ENCODE measurements at regions not wholly inside any gene's neighbourhood (a gene's known extent, or its start where the extent isn't known, plus 50 kb on each side); places are given as distances from the start of the nearest gene placed in this dataset.

GRCh38 chr7:98555403-98555802 is 61.7 kb upstream of the NPTX2 start:
- no peak for TF ChIP-seq SMAD1 (CRISPR knock-in tag; IDR thresholded peaks at IDR 0.05; ENCODE audit: borderline replicate concordance, low read depth)
- no peak for TF ChIP-seq POLR2AphosphoS5 (IDR thresholded peaks at IDR 0.05; ENCODE audit: low read depth, low read length)
- TF ChIP-seq, protein P1, sequence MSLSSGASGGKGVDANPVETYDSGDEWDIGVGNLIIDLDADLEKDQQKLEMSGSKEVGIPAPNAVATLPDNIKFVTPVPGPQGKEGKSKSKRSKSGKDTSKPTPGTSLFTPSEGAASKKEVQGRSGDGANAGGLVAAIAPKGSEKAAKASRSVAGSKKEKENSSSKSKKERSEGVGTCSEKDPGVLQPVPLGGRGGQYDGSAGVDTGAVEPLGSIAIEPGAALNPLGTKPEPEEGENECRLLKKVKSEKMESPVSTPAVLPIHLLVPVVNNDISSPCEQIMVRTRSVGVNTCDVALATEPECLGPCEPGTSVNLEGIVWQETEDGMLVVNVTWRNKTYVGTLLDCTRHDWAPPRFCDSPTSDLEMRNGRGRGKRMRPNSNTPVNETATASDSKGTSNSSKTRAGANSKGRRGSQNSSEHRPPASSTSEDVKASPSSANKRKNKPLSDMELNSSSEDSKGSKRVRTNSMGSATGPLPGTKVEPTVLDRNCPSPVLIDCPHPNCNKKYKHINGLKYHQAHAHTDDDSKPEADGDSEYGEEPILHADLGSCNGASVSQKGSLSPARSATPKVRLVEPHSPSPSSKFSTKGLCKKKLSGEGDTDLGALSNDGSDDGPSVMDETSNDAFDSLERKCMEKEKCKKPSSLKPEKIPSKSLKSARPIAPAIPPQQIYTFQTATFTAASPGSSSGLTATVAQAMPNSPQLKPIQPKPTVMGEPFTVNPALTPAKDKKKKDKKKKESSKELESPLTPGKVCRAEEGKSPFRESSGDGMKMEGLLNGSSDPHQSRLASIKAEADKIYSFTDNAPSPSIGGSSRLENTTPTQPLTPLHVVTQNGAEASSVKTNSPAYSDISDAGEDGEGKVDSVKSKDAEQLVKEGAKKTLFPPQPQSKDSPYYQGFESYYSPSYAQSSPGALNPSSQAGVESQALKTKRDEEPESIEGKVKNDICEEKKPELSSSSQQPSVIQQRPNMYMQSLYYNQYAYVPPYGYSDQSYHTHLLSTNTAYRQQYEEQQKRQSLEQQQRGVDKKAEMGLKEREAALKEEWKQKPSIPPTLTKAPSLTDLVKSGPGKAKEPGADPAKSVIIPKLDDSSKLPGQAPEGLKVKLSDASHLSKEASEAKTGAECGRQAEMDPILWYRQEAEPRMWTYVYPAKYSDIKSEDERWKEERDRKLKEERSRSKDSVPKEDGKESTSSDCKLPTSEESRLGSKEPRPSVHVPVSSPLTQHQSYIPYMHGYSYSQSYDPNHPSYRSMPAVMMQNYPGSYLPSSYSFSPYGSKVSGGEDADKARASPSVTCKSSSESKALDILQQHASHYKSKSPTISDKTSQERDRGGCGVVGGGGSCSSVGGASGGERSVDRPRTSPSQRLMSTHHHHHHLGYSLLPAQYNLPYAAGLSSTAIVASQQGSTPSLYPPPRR (CRISPR knock-in tag; IDR thresholded peaks at IDR 0.05; ENCODE audit: borderline replicate concordance), result no peak

Measured in HepG2 (cell line).